ENCODE measurements at regions not wholly inside any gene's neighbourhood (a gene's known extent, or its start where the extent isn't known, plus 50 kb on each side); places are given as distances from the start of the nearest gene placed in this dataset.
A peak's percentile ranks its signal among the peaks of the same experiment; 100 is the strongest.

DNA sequence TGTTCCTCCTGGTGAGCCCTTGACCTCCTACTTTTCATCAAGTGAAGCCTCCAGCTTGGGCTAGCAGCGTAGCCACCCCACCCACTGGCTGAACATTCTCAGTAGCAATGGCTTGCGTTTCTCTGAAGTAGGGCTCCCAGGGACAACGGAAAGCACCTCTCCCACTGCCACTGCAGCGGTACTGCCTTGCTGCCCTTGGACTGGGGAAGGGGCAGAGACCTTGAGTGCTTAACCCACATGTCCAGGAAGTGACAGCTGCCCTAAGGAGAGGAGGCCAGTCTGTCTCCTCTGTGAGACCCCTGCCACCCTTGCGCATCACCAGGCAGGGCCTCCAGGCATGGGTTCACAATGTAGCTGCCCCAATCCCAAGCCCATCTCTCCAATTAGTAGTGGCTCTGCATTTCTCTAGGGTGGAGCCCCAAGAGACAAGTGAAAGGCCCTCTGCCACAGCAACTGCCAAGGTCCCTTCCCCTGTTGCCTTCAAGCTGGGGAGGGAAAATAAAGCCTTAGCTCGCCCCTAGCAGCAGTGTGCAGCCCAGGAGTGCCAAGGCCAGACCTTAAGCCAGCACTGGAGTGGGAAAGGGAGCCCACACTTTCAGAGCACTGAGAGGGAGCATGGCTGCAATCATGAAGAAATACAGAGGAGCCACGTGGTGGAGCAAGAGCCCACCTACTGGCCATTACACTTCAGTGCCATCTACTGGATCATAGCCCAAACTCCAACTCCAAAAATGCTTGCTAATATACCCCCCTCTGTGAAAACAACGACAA, 175.9 kb upstream of the TRPC4 start:
- Histone ChIP-seq H3K79me1 (ENCODE audit: low read length) (peaks cover 2% of the 10 kb centered on the region), H3K27ac (ENCODE audit: low read depth, low read length) (no peak overlapping the region), H3K4ac (ENCODE audit: low read depth, low read length) (no peak overlapping the region), H3K18ac (ENCODE audit: low read length) (no peak overlapping the region), H3K36me3 (ENCODE audit: control insufficient read depth in 1 of 2, insufficient read depth in 2 of 2, low read length in 2 of 2) (no peaks in the 10 kb centered on the region), H3K23ac (ENCODE audit: low read length) (no peak overlapping the region), H4K8ac (ENCODE audit: low read depth, low read length) (no peak overlapping the region), H3K9me3 (ENCODE audit: insufficient read depth, low read depth, low read length) (peaks cover 3% of the 10 kb centered on the region), H3K9ac (ENCODE audit: low read length) (no peak overlapping the region), H3K27me3 (ENCODE audit: insufficient read depth, low read length) (no peaks in the 10 kb centered on the region), H3K14ac (ENCODE audit: low read length) (no peak overlapping the region), H2AK5ac (ENCODE audit: low read length) (no peak overlapping the region), H2BK120ac (ENCODE audit: insufficient read depth, low read length, poor library complexity) (no peak overlapping the region), H4K12ac (ENCODE audit: low read depth, low read length) (peak overlapping the region; percentile 58), H3K79me2 (ENCODE audit: control insufficient read depth, insufficient read depth, low read length, poor library complexity) (no peaks in the 10 kb centered on the region), H3K4me2 (ENCODE audit: low read length) (peak overlapping the region; percentile 47), H4K91ac (ENCODE audit: low read depth, low read length) (no peak overlapping the region), H2BK5ac (ENCODE audit: low read depth, low read length, poor library complexity) (no peak overlapping the region), H2BK12ac (ENCODE audit: low read length) (no peak overlapping the region), H2AFZ (ENCODE audit: insufficient read depth, low read length, poor library complexity) (peak overlapping the region; percentile 60), H3K4me1 (ENCODE audit: control insufficient read depth in 1 of 2, insufficient read depth in 2 of 2, low read length in 2 of 2) (no peaks in the 10 kb centered on the region), H3K4me3 (ENCODE audit: low read depth, low read length) (peak overlapping the region; percentile 49)
- no CpG with 5 or more reads among the region's 8 CpGs for WGBS (ENCODE audit: extremely low coverage, insufficient coverage, insufficient read length)
- peak; percentile 7 to 36 for DNase-seq

GRCh38 chr13:38044067-38044466, 174.5 kb upstream of the TRPC4 start:
- Histone ChIP-seq H3K4ac (ENCODE audit: low read depth, low read length) (no peak overlapping the region), H2BK5ac (ENCODE audit: low read depth, low read length, poor library complexity) (no peak overlapping the region), H3K79me1 (ENCODE audit: low read length) (peaks cover 2% of the 10 kb centered on the region), H3K4me3 (ENCODE audit: low read depth, low read length) (no peak overlapping the region), H2BK12ac (ENCODE audit: low read length) (no peak overlapping the region), H2AFZ (ENCODE audit: insufficient read depth, low read length, poor library complexity) (no peak overlapping the region), H4K12ac (ENCODE audit: low read depth, low read length) (no peak overlapping the region), H3K79me2 (ENCODE audit: control insufficient read depth, insufficient read depth, low read length, poor library complexity) (no peaks in the 10 kb centered on the region), H3K14ac (ENCODE audit: low read length) (no peak overlapping the region), H2BK120ac (ENCODE audit: insufficient read depth, low read length, poor library complexity) (no peak overlapping the region), H3K27ac (ENCODE audit: low read depth, low read length) (no peak overlapping the region), H3K18ac (ENCODE audit: low read length) (no peak overlapping the region), H3K9me3 (ENCODE audit: insufficient read depth, low read depth, low read length) (peaks cover 3% of the 10 kb centered on the region), H3K4me1 (ENCODE audit: control insufficient read depth in 1 of 2, insufficient read depth in 2 of 2, low read length in 2 of 2) (no peaks in the 10 kb centered on the region), H3K36me3 (ENCODE audit: control insufficient read depth in 1 of 2, insufficient read depth in 2 of 2, low read length in 2 of 2) (no peaks in the 10 kb centered on the region), H3K27me3 (ENCODE audit: insufficient read depth, low read length) (no peaks in the 10 kb centered on the region), H4K8ac (ENCODE audit: low read depth, low read length) (no peak overlapping the region), H4K91ac (ENCODE audit: low read depth, low read length) (no peak overlapping the region), H3K4me2 (ENCODE audit: low read length) (no peak overlapping the region), H3K9ac (ENCODE audit: low read length) (no peak overlapping the region), H3K23ac (ENCODE audit: low read length) (no peak overlapping the region), H2AK5ac (ENCODE audit: low read length) (no peak overlapping the region)
- WGBS (ENCODE audit: extremely low coverage, insufficient coverage, insufficient read length): no CpG with 5 or more reads among the region's 4 CpGs
- no peak for DNase-seq

GRCh38 chr13:38042771-38043170, 173.2 kb upstream of the TRPC4 start:
- WGBS (ENCODE audit: extremely low coverage, insufficient coverage, insufficient read length): no CpG with 5 or more reads among the region's 2 CpGs
- no peak for DNase-seq
- H3K79me2 ChIP-seq (ENCODE audit: control insufficient read depth, insufficient read depth, low read length, poor library complexity): no peaks in the 10 kb centered on the region
- H3K4me2 ChIP-seq (ENCODE audit: low read length): no peak overlapping the region
- no peaks in the 10 kb centered on the region for H3K4me1 ChIP-seq (ENCODE audit: control insufficient read depth in 1 of 2, insufficient read depth in 2 of 2, low read length in 2 of 2)
- H3K4ac ChIP-seq (ENCODE audit: low read depth, low read length): no peak overlapping the region
- no peak overlapping the region for H3K4me3 ChIP-seq (ENCODE audit: low read depth, low read length)
- no peaks in the 10 kb centered on the region for H3K36me3 ChIP-seq (ENCODE audit: control insufficient read depth in 1 of 2, insufficient read depth in 2 of 2, low read length in 2 of 2)
- no peaks in the 10 kb centered on the region for H3K27me3 ChIP-seq (ENCODE audit: insufficient read depth, low read length)
- H3K27ac ChIP-seq (ENCODE audit: low read depth, low read length): no peak overlapping the region
- H2BK5ac ChIP-seq (ENCODE audit: low read depth, low read length, poor library complexity): no peak overlapping the region
- H4K8ac ChIP-seq (ENCODE audit: low read depth, low read length): no peak overlapping the region
- H2AK5ac ChIP-seq (ENCODE audit: low read length): no peak overlapping the region
- H4K91ac ChIP-seq (ENCODE audit: low read depth, low read length): no peak overlapping the region
- peaks cover 2% of the 10 kb centered on the region for H3K79me1 ChIP-seq (ENCODE audit: low read length)
- H3K18ac ChIP-seq (ENCODE audit: low read length): no peak overlapping the region
- no peak overlapping the region for H2AFZ ChIP-seq (ENCODE audit: insufficient read depth, low read length, poor library complexity)
- no peak overlapping the region for H2BK12ac ChIP-seq (ENCODE audit: low read length)
- no peak overlapping the region for H3K23ac ChIP-seq (ENCODE audit: low read length)
- H3K9me3 ChIP-seq (ENCODE audit: insufficient read depth, low read depth, low read length): peaks cover 3% of the 10 kb centered on the region
- no peak overlapping the region for H3K9ac ChIP-seq (ENCODE audit: low read length)
- no peak overlapping the region for H2BK120ac ChIP-seq (ENCODE audit: insufficient read depth, low read length, poor library complexity)
- H4K12ac ChIP-seq (ENCODE audit: low read depth, low read length): no peak overlapping the region
- H3K14ac ChIP-seq (ENCODE audit: low read length): no peak overlapping the region

DNA sequence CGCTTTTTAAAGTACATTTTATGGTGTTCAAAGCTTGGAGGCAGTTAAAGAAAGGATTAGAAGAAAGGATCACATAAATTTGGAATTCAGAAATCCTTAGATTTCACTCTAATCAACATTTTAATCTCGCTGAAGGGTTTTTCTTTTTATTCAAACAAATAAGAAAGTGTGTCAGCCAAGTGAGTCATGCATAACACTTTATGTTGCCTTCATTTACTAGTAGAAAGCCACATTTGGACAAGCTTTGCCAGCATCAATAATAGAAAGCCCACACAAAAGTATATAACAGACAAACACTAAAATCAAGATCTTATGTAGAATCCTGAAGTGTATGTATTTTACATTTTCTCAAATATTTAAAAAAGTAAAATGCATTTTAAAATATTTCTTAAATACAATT, 154.9 kb upstream of the TRPC4 start:
- no peaks in the 10 kb centered on the region for H3K79me1 ChIP-seq (ENCODE audit: low read length)
- H3K18ac ChIP-seq (ENCODE audit: low read length): no peak overlapping the region
- no peak overlapping the region for H3K14ac ChIP-seq (ENCODE audit: low read length)
- no peak overlapping the region for H2AFZ ChIP-seq (ENCODE audit: insufficient read depth, low read length, poor library complexity)
- H4K91ac ChIP-seq (ENCODE audit: low read depth, low read length): no peak overlapping the region
- H3K4ac ChIP-seq (ENCODE audit: low read depth, low read length): no peak overlapping the region
- H3K27ac ChIP-seq (ENCODE audit: low read depth, low read length): no peak overlapping the region
- no peak overlapping the region for H3K4me2 ChIP-seq (ENCODE audit: low read length)
- no peak overlapping the region for H4K8ac ChIP-seq (ENCODE audit: low read depth, low read length)
- no peaks in the 10 kb centered on the region for H3K9me3 ChIP-seq (ENCODE audit: insufficient read depth, low read depth, low read length)
- no peak overlapping the region for H2AK5ac ChIP-seq (ENCODE audit: low read length)
- no peaks in the 10 kb centered on the region for H3K36me3 ChIP-seq (ENCODE audit: control insufficient read depth in 1 of 2, insufficient read depth in 2 of 2, low read length in 2 of 2)
- no peak overlapping the region for H4K12ac ChIP-seq (ENCODE audit: low read depth, low read length)
- WGBS (ENCODE audit: extremely low coverage, insufficient coverage, insufficient read length): no CpG with 5 or more reads among the region's 2 CpGs
- no peak overlapping the region for H3K4me3 ChIP-seq (ENCODE audit: low read depth, low read length)
- no peaks in the 10 kb centered on the region for H3K4me1 ChIP-seq (ENCODE audit: control insufficient read depth in 1 of 2, insufficient read depth in 2 of 2, low read length in 2 of 2)
- no peaks in the 10 kb centered on the region for H3K27me3 ChIP-seq (ENCODE audit: insufficient read depth, low read length)
- no peak overlapping the region for H2BK120ac ChIP-seq (ENCODE audit: insufficient read depth, low read length, poor library complexity)
- no peak overlapping the region for H2BK12ac ChIP-seq (ENCODE audit: low read length)
- H3K9ac ChIP-seq (ENCODE audit: low read length): no peak overlapping the region
- H3K79me2 ChIP-seq (ENCODE audit: control insufficient read depth, insufficient read depth, low read length, poor library complexity): no peaks in the 10 kb centered on the region
- no peak overlapping the region for H3K23ac ChIP-seq (ENCODE audit: low read length)
- DNase-seq: no peak
- no peak overlapping the region for H2BK5ac ChIP-seq (ENCODE audit: low read depth, low read length, poor library complexity)
